ENCODE measurements at regions not wholly inside any gene's neighbourhood (a gene's known extent, or its start where the extent isn't known, plus 50 kb on each side); places are given as distances from the start of the nearest gene placed in this dataset.

DNA sequence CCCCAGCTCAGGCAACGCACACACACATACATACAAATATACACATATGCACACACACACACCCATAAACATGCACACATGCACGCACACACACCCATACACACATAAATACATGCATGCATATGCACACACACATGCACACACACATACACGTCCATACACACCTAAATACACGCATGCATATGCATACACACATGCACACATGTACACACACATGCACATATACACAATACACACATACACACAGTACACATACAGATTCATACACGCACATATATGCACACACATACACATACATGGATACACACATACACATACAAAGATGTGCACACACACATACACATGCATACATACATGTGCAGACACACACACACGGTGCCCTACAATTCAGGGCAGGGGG, 496.6 kb downstream of the TBC1D22A start:
- Histone ChIP-seq H3K36me3 (ENCODE audit: control insufficient read depth, insufficient read depth, low read length) (no peaks in the 10 kb centered on the region), H3K27ac (ENCODE audit: low read length) (no peak overlapping the region), H3K27me3 (ENCODE audit: control insufficient read depth, insufficient read depth, low read length) (peaks cover 2% of the 10 kb centered on the region), H3K4me1 (ENCODE audit: control insufficient read depth, insufficient read depth, low read length) (no peaks in the 10 kb centered on the region), H3K9me3 (ENCODE audit: control insufficient read depth, insufficient read depth, low read length) (no peaks in the 10 kb centered on the region), H3K4me3 (ENCODE audit: low read length) (no peak overlapping the region)
- peak in 1 of 3 donors; percentile 34 for ATAC-seq
- no peaks in the 10 kb centered on the region for H3K36me3 Mint-ChIP-seq
- 80% methylated on average over 6 of the region's 6 CpGs for WGBS (ENCODE audit: insufficient coverage)
- H3K4me1 Mint-ChIP-seq: no peaks in the 10 kb centered on the region
- intact Hi-C loops (cut with micrococcal nuclease): no loop called here
- DNase-seq: no peak
- H3K4me3 Mint-ChIP-seq: no peak overlapping the region
- TF ChIP-seq, protein P1, sequence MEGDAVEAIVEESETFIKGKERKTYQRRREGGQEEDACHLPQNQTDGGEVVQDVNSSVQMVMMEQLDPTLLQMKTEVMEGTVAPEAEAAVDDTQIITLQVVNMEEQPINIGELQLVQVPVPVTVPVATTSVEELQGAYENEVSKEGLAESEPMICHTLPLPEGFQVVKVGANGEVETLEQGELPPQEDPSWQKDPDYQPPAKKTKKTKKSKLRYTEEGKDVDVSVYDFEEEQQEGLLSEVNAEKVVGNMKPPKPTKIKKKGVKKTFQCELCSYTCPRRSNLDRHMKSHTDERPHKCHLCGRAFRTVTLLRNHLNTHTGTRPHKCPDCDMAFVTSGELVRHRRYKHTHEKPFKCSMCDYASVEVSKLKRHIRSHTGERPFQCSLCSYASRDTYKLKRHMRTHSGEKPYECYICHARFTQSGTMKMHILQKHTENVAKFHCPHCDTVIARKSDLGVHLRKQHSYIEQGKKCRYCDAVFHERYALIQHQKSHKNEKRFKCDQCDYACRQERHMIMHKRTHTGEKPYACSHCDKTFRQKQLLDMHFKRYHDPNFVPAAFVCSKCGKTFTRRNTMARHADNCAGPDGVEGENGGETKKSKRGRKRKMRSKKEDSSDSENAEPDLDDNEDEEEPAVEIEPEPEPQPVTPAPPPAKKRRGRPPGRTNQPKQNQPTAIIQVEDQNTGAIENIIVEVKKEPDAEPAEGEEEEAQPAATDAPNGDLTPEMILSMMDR (IDR thresholded peaks at IDR 0.05): no peak
- no peak overlapping the region for H3K27ac Mint-ChIP-seq
- no peaks in the 10 kb centered on the region for H3K9me3 Mint-ChIP-seq
- peaks cover 6 to 20% of the 10 kb centered on the region in 2 donors for H3K27me3 Mint-ChIP-seq (ENCODE audit: low read depth in 2 of 2)

DNA sequence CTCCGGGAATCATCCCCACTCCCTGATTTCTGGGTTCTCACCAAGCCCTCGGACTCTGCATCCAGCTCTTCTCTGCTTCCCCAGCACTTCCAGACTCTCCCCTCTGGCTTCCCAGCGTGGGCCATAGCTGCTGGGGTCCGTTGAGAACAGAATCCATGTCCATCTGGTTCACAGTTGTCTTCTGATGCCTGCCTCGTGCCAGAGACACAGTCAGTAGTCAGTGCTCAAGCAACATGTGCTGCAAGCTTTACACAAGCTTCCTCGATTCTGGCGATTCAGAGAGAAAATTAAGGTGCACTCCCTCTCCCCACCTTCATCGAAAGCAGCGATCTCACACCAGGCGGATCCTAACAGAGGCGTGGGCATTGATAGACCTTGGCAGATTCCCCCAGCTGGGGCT, 495.5 kb downstream of the TBC1D22A start:
- H3K4me3 ChIP-seq (ENCODE audit: low read length): no peak overlapping the region
- no peaks in the 10 kb centered on the region for H3K36me3 ChIP-seq (ENCODE audit: control insufficient read depth, insufficient read depth, low read length)
- no peaks in the 10 kb centered on the region for H3K4me1 ChIP-seq (ENCODE audit: control insufficient read depth, insufficient read depth, low read length)
- WGBS (ENCODE audit: insufficient coverage): 80% methylated on average over 9 of the region's 11 CpGs
- Mint-ChIP-seq H3K36me3 (no peaks in the 10 kb centered on the region), H3K9me3 (no peaks in the 10 kb centered on the region), H3K27ac (no peak overlapping the region), H3K27me3 (ENCODE audit: low read depth in 2 of 2) (peaks cover 6 to 13% of the 10 kb centered on the region in 2 donors), H3K4me1 (no peaks in the 10 kb centered on the region), H3K4me3 (no peak overlapping the region)
- peaks cover 2% of the 10 kb centered on the region for H3K27me3 ChIP-seq (ENCODE audit: control insufficient read depth, insufficient read depth, low read length)
- intact Hi-C loops (cut with micrococcal nuclease): no loop called here
- no peaks in the 10 kb centered on the region for H3K9me3 ChIP-seq (ENCODE audit: control insufficient read depth, insufficient read depth, low read length)
- H3K27ac ChIP-seq (ENCODE audit: low read length): no peak overlapping the region
- ATAC-seq (no peak), DNase-seq (no peak)
- TF ChIP-seq, protein P1 (IDR thresholded peaks at IDR 0.05): no peak

DNA sequence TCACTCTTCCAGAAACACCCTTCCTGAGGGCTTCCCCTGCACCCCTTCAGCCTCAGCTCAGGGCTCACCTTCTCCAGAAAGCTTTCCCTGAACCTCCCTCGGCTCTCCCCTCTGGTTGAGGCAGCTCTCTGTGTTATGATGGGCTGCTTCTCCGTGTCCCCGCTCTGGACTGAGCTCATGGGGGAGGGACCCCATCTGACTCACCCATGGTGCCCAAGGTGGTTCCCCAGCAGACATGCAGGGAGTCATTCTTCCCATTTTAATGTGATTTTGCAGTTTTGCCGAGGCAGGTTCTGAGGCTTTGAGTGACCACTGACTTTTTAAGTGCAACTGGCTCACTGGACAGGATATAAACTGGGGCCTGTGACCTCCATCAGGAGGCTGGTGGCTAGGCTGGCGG, 495.1 kb downstream of the TBC1D22A start:
- ATAC-seq (no peak), DNase-seq (no peak)
- Mint-ChIP-seq H3K4me3 (no peak overlapping the region), H3K9me3 (no peaks in the 10 kb centered on the region), H3K36me3 (no peaks in the 10 kb centered on the region), H3K27ac (no peak overlapping the region), H3K27me3 (ENCODE audit: low read depth in 2 of 2) (peaks cover 6 to 13% of the 10 kb centered on the region in 2 donors), H3K4me1 (no peaks in the 10 kb centered on the region)
- 80% methylated on average over 5 of the region's 5 CpGs for WGBS (ENCODE audit: insufficient coverage)
- TF ChIP-seq, protein P1 (IDR thresholded peaks at IDR 0.05): no peak
- peaks cover 2% of the 10 kb centered on the region for H3K27me3 ChIP-seq (ENCODE audit: control insufficient read depth, insufficient read depth, low read length)
- no peak overlapping the region for H3K4me3 ChIP-seq (ENCODE audit: low read length)
- H3K4me1 ChIP-seq (ENCODE audit: control insufficient read depth, insufficient read depth, low read length): no peaks in the 10 kb centered on the region
- no peaks in the 10 kb centered on the region for H3K9me3 ChIP-seq (ENCODE audit: control insufficient read depth, insufficient read depth, low read length)
- no peak overlapping the region for H3K27ac ChIP-seq (ENCODE audit: low read length)
- intact Hi-C loops (cut with micrococcal nuclease): no loop called here
- H3K36me3 ChIP-seq (ENCODE audit: control insufficient read depth, insufficient read depth, low read length): no peaks in the 10 kb centered on the region

DNA sequence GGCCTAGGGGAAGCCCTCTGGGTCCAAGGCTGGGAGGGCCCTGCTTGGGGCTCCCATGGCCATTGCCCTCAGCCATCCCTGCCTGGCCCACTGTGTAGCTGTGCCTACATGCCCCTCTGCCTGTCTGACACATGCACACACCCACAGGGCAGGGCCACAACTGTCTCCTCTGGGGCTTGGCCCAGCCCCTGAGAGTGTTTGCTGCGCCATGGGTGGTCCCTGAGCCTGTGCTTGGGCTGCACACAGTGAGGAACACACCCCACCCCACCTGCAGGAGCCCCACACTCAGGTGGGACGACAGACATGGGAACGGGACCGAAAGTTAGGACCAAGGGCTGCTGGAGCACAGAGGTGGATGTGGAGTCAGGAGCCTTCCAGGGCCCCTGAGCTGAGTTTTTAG, 489.5 kb downstream of the TBC1D22A start:
- no peak overlapping the region for H3K27ac ChIP-seq (ENCODE audit: low read length)
- ATAC-seq (peak in 1 of 3 donors; percentile 34), DNase-seq (no peak)
- no peaks in the 10 kb centered on the region for H3K4me1 ChIP-seq (ENCODE audit: control insufficient read depth, insufficient read depth, low read length)
- Mint-ChIP-seq H3K4me3 (no peak overlapping the region), H3K27me3 (ENCODE audit: low read depth in 2 of 2) (peaks cover 6% of the 10 kb centered on the region in 2 donors), H3K36me3 (no peaks in the 10 kb centered on the region), H3K9me3 (no peaks in the 10 kb centered on the region), H3K4me1 (no peaks in the 10 kb centered on the region), H3K27ac (no peak overlapping the region)
- WGBS (ENCODE audit: insufficient coverage): 72% methylated on average over 4 of the region's 4 CpGs
- no peaks in the 10 kb centered on the region for H3K27me3 ChIP-seq (ENCODE audit: control insufficient read depth, insufficient read depth, low read length)
- H3K36me3 ChIP-seq (ENCODE audit: control insufficient read depth, insufficient read depth, low read length): no peaks in the 10 kb centered on the region
- H3K4me3 ChIP-seq (ENCODE audit: low read length): no peak overlapping the region
- TF ChIP-seq, protein P1 (IDR thresholded peaks at IDR 0.05): no peak
- intact Hi-C loops (cut with micrococcal nuclease): no loop called here
- H3K9me3 ChIP-seq (ENCODE audit: control insufficient read depth, insufficient read depth, low read length): no peaks in the 10 kb centered on the region
